ENCODE measurements at regions not wholly inside any gene's neighbourhood (a gene's known extent, or its start where the extent isn't known, plus 50 kb on each side); places are given as distances from the start of the nearest gene placed in this dataset.

DNA sequence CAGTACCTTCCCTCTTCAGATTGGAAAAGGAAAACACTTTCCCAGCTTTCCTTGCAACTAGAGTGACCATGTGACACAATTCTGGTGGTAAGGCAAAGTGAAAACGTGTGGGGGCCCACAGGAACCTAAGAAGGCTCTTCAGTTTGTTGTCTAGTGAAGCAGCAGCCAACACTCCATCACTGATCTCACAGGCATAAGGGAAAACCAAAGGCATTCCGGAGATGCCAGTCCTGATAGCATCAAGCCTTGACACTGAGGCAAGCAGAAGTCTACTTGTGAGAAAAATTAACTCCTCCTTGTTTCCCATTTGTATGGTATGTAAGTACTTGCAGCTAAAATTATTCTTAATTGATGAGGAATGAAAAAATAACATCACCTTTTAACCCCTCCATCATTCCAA, 88.3 kb downstream of the ETAA1 start:
- TF ChIP-seq, protein P1, sequence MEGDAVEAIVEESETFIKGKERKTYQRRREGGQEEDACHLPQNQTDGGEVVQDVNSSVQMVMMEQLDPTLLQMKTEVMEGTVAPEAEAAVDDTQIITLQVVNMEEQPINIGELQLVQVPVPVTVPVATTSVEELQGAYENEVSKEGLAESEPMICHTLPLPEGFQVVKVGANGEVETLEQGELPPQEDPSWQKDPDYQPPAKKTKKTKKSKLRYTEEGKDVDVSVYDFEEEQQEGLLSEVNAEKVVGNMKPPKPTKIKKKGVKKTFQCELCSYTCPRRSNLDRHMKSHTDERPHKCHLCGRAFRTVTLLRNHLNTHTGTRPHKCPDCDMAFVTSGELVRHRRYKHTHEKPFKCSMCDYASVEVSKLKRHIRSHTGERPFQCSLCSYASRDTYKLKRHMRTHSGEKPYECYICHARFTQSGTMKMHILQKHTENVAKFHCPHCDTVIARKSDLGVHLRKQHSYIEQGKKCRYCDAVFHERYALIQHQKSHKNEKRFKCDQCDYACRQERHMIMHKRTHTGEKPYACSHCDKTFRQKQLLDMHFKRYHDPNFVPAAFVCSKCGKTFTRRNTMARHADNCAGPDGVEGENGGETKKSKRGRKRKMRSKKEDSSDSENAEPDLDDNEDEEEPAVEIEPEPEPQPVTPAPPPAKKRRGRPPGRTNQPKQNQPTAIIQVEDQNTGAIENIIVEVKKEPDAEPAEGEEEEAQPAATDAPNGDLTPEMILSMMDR (conservative IDR thresholded peaks at IDR 0.05), result no peak
- no peak overlapping the region for H3K27ac ChIP-seq

DNA sequence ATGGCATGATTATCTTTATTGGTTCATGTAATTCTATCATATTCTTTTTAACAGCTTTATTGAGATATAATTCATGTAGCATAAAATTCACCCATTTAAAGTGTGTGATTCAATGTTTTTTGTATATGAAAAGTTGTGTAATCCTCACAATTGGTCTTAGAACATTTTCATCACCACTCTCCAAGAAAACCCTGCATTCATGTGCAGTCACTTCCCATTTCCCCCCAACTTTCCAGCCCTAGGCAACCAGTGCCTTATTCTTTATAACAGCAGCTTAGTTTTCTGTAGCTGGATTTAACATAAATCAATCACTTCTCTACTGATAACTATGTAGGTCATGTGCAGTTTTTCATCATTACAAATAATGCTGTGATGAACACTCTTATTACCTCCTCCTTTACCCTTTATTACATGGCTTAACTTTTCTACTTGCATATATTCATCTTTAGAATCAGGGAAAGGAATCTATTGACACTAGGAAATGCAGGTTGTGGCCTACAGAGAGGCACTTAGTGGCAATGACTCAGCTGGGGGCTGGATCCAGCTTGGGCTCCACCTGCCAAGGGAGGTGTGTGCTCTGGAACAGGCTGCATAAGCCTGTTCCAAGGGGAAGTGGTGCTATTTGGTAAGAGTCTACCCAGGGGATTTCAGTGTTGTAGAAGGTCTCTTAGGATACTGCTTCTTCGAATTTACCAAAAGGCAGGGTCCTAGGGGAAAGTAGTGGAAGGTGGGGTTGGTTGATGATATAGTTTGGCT, 89.1 kb downstream of the ETAA1 start:
- TF ChIP-seq, protein P1 (conservative IDR thresholded peaks at IDR 0.05), result no peak
- no peak overlapping the region for H3K27ac ChIP-seq

DNA sequence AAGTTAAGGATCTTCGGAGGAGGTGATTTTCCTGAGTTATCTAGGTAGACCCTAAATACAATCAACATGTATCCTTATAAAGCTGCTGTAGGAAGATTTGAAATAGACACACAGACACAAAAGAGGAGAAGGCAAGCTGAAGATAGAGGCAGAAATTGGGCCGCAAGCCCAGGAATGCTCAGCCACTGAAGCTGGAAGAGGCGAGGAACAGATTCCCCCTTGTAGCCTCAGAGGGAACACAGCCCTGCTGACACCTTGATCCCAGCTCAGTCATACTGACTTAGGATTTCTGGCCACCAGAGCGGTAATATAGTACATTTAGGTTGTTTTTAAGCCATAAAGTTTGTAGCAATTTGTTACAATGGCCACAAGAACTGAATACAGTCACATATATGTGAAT, 90.9 kb downstream of the ETAA1 start:
- H3K27ac ChIP-seq, result no peak overlapping the region
- TF ChIP-seq, protein P1 (conservative IDR thresholded peaks at IDR 0.05), result no peak

DNA sequence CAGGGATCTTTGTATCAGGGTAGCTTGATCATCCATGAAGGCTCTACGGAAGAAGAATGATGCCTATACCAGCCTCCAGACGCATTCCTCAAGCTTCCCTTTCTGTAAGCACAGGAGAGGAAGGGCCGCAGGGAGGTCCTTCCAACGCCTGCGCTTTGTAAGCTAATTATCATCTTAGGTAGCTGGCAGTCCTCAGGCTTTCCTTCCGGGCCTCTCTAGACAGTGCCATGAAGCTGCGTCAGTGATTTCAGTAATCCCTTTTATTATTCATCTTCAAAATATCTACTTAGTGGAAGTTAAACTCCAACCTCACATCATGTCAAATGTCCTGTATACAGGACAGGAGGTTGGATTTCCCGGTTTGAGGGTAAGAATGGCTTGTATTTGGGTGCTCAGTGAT, 92.3 kb downstream of the ETAA1 start:
- H3K27ac ChIP-seq, result no peak overlapping the region
- TF ChIP-seq, protein P1 (conservative IDR thresholded peaks at IDR 0.05), result no peak

DNA sequence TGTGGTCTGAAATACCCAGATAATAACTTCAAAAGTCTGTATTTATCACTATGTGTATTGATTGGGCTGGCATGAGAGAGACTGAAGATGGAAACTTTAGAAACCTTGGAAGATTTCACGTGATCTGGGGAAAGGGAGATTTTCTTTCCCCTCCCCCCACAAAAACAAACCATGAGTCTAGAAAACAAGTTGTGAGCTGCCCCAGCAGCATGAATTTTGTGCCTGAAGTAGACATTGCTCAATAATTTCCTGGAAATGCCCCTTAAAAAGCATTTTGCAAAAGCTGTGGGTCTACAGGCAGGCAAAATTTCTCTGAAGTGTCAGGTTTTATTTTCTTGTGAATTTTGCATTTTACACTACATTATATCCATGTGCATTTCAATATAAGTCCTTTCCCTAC, 101.8 kb downstream of the ETAA1 start:
- H3K27ac ChIP-seq, result no peak overlapping the region
- TF ChIP-seq, protein P1 (conservative IDR thresholded peaks at IDR 0.05), result no peak

DNA sequence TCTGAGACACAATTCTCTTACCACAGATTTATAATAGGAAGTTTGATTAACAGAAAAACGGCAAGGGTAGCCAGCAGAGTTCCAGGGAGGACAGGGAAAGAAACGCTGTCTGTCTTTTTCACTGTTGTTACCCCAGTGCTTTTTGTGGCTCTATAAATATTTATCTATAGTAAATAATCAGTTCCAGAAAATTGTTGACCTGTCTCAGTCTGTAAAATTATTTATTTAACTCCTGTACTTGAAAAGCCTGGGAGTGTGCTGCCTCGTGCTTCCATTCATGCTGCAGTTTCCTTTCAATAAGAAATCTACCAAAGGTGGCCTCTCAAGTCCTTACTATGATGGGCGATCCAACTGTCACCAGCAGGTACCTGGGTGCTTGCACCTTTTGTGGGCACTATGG, 102.9 kb downstream of the ETAA1 start:
- no peak overlapping the region for H3K27ac ChIP-seq
- TF ChIP-seq, protein P1 (conservative IDR thresholded peaks at IDR 0.05), result no peak

DNA sequence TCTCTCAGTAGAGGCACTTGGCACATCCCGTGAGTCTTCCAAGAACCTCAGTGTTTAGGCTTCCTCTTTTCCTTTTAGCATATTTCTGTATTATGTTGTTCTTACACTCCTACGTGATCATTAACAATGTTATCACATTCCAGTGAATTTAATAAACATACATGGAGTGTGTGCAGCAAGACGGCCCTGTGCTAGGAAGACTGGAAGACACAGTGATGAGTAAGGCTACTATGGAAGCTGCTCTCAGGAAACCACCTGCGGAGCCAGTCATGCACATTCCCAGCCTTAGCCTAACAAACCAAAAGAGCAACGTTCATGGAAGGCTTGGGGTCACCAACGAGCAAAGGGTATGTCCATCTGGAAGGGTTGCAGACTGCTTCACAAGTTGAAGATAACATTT, 103.4 kb downstream of the ETAA1 start:
- no peak overlapping the region for H3K27ac ChIP-seq
- TF ChIP-seq, protein P1 (conservative IDR thresholded peaks at IDR 0.05), result no peak
